ENCODE measurements at regions not wholly inside any gene's neighbourhood (a gene's known extent, or its start where the extent isn't known, plus 50 kb on each side); places are given as distances from the start of the nearest gene placed in this dataset.

- no peak for DNase-seq
- no peaks in the 10 kb centered on the region for H3K27me3 ChIP-seq
- in situ Hi-C loops (cut with MboI; ENCODE audit: low sequenced_read_pairs in 4 of 4) = no loop called here
- no peaks in the 10 kb centered on the region for H3K9me3 ChIP-seq
- intact Hi-C loops (cut with DNase I; ENCODE audit: low total_unique reads) = no loop called here
- no peak for TF ChIP-seq POLR2A (IDR thresholded peaks at IDR 0.05)
- TF ChIP-seq CTCF (IDR thresholded peaks at IDR 0.05 in 4 of 5, conservative IDR thresholded peaks at IDR 0.05 in 1 of 5) = no peak
- no peaks in the 10 kb centered on the region for H3K4me1 ChIP-seq
- no peak overlapping the region for H3K27ac ChIP-seq
- H3K36me3 ChIP-seq = no peaks in the 10 kb centered on the region
- no peak for ATAC-seq
- H3K4me3 ChIP-seq = no peak overlapping the region
Observed at GRCh38 chr3:191775451-191776233, 314.7 kb downstream of the PYDC2 start.

GRCh38 chr3:191781044-191781443 is 320.1 kb downstream of the PYDC2 start:
- in situ Hi-C loops (cut with MboI; ENCODE audit: low sequenced_read_pairs in 4 of 4) (no loop called here), intact Hi-C loops (cut with DNase I; ENCODE audit: low total_unique reads) (no loop called here)
- DNase-seq (no peak), ATAC-seq (no peak)
- Histone ChIP-seq H3K9me3 (no peaks in the 10 kb centered on the region), H3K27me3 (no peaks in the 10 kb centered on the region), H3K27ac (no peak overlapping the region), H3K4me3 (no peak overlapping the region), H3K36me3 (no peaks in the 10 kb centered on the region), H3K4me1 (no peaks in the 10 kb centered on the region)
- TF ChIP-seq POLR2A (IDR thresholded peaks at IDR 0.05) (no peak), CTCF (IDR thresholded peaks at IDR 0.05 in 4 of 5, conservative IDR thresholded peaks at IDR 0.05 in 1 of 5) (no peak)

- no peaks in the 10 kb centered on the region for H3K4me1 ChIP-seq
- TF ChIP-seq CTCF (IDR thresholded peaks at IDR 0.05 in 4 of 5, conservative IDR thresholded peaks at IDR 0.05 in 1 of 5) = no peak
- TF ChIP-seq POLR2A (IDR thresholded peaks at IDR 0.05) = no peak
- intact Hi-C loops (cut with DNase I; ENCODE audit: low total_unique reads) = no loop called here
- H3K27me3 ChIP-seq = no peaks in the 10 kb centered on the region
- DNase-seq (no peak), ATAC-seq (no peak)
- in situ Hi-C loops (cut with MboI; ENCODE audit: low sequenced_read_pairs in 4 of 4) = no loop called here
- H3K4me3 ChIP-seq = no peak overlapping the region
- H3K36me3 ChIP-seq = no peaks in the 10 kb centered on the region
- H3K9me3 ChIP-seq = no peaks in the 10 kb centered on the region
- no peak overlapping the region for H3K27ac ChIP-seq
Observed at GRCh38 chr3:191783024-191783423, 322.1 kb downstream of the PYDC2 start.

GRCh38 chr3:191790934-191791333 is 330.0 kb downstream of the PYDC2 start:
- H3K27ac ChIP-seq = no peak overlapping the region
- DNase-seq (no peak), ATAC-seq (no peak)
- no peaks in the 10 kb centered on the region for H3K9me3 ChIP-seq
- H3K4me3 ChIP-seq = no peak overlapping the region
- in situ Hi-C loops (cut with MboI; ENCODE audit: low sequenced_read_pairs in 4 of 4) = no loop called here
- no peaks in the 10 kb centered on the region for H3K27me3 ChIP-seq
- no peaks in the 10 kb centered on the region for H3K36me3 ChIP-seq
- H3K4me1 ChIP-seq = no peaks in the 10 kb centered on the region
- intact Hi-C loops (cut with DNase I; ENCODE audit: low total_unique reads) = no loop called here
- TF ChIP-seq CTCF (IDR thresholded peaks at IDR 0.05 in 4 of 5, conservative IDR thresholded peaks at IDR 0.05 in 1 of 5) (no peak), POLR2A (IDR thresholded peaks at IDR 0.05) (no peak)

GRCh38 chr3:191792580-191792979 is 331.6 kb downstream of the PYDC2 start:
- TF ChIP-seq POLR2A (IDR thresholded peaks at IDR 0.05) = no peak
- no peak for TF ChIP-seq CTCF (IDR thresholded peaks at IDR 0.05 in 4 of 5, conservative IDR thresholded peaks at IDR 0.05 in 1 of 5)

More at GRCh38 chr3:191792580-191792979, 331.6 kb downstream of the PYDC2 start:
- Histone ChIP-seq H3K9me3 (no peaks in the 10 kb centered on the region), H3K36me3 (no peaks in the 10 kb centered on the region), H3K27me3 (no peaks in the 10 kb centered on the region), H3K27ac (no peak overlapping the region), H3K4me3 (no peak overlapping the region), H3K4me1 (no peaks in the 10 kb centered on the region)
- intact Hi-C loops (cut with DNase I; ENCODE audit: low total_unique reads) (no loop called here), in situ Hi-C loops (cut with MboI; ENCODE audit: low sequenced_read_pairs in 4 of 4) (no loop called here)
- DNase-seq (no peak), ATAC-seq (no peak)

All from gastrocnemius medialis (tissue), 4 donors.